H54 (cell line): ENCODE measurements at regions not wholly inside any gene's neighbourhood (a gene's known extent, or its start where the extent isn't known, plus 50 kb on each side); places are given as distances from the start of the nearest gene placed in this dataset.

Experiments
- DNase-seq: peaks from one replicate; pipeline ENCODE4 v3.0.0; 2011; ENCODE audit warnings: low spot score, mixed read lengths; ENCODE audit not compliant: insufficient read length
- FAIRE-seq: peaks from 3 replicates; lab custom pipeline; 2011; peaks lifted over from hg19 to GRCh38; lab: Jason Lieb, UNC
- POLR2A ChIP-seq: IDR thresholded peaks from 2 replicates; pipeline ENCODE4 v1.6.1; 2011; ENCODE audit warnings: low read depth, mild to moderate bottlenecking, low read length

DNA sequence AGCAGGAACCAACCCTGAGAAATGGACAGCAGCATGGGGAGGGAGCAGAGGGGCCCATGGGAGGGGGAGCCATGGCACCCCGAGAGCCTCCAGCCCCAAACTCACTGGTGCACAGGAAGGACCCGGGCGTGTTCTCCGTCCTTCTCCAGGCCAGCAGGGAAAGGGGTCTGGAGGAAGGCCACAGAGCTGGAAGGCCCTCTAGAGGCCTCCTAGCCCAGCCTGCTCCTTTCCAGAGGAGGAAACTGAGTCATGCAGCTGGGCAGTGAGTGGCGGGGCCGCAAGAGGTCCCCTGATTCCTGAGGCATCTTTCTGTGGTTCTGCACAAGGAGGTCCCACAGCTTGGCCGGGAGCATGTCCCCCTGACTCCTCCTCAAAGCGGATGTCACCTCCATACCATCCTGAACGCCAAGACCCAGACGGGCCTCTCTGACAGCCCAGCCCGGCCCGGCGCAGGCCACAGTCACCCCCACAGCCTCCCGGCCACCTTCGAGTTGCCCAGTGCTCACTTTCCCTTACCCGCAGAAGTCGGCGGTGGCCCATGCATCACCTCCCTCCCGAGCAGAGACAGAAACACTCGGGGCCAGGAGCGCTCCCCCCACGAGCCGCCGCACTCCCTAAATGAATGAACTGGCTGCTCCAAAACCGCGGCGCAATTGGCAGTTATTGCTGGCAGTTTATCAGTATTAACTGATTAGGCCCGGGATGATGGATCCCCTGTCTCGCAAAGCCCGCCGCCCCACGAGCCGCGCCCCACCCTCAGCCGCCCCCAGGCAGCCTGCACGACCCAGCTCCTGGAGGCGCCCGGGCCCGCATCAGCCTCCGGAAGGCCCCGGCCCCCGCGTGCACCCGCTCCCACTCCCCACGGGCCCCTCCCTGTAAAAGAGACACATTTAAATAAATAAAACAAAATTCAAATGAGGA, 272.5 kb downstream of the BUD13 start:
- DNase-seq, result no peak
- no peak for TF ChIP-seq POLR2A
- FAIRE-seq, result no peak

DNA sequence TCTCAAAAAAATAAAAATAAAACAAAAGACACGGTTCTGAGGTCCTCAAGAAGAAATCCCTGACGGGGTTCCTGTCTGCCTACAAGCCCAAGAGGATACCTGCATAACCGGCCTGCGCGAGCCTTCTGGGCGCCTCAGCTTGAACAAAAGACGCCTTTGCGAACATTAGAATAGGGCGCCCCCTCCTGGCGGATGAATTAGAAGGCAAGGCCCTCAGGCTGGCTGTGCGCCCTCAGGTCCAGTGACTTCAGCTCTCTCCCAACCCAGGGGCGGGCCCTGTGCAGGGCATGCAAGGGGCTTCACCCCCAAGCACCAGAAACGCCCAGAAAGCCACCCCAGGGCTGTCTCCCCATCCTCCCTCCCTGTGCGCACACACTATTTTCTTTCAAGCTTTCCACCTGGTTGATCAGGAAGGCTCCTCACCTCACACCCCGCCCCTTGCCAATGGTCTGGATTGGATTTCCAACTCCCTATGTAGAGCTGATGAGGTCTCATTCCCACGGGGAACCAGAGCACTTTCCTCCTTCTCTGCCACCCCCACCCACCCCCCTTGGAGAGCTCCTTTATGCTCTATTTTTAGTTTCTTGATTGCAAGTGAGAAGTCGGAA, 273.3 kb downstream of the BUD13 start:
- FAIRE-seq (no peak), DNase-seq (peak; percentile 38)
- TF ChIP-seq POLR2A, result no peak

DNA sequence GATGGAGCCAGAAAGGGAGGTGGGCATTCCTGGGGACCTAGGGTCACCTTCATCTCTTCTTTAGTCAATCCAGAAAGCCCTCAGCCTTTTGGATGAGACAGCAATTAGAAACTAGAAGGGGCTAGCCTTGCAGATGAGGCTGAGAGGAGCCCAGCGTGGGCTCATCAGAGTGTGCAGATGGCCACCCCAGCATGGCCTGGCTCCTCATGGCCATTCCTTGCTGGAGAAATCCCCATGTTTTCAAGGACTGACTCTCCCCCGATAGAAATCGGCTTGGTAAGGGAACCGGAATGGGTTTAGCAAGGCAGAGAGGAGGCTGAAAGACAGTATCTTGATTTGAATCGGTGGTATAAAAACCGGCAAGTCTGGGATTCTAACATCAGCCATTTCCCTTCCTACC, 274.6 kb downstream of the BUD13 start:
- TF ChIP-seq POLR2A, result no peak
- no peak for DNase-seq
- FAIRE-seq, result no peak

DNA sequence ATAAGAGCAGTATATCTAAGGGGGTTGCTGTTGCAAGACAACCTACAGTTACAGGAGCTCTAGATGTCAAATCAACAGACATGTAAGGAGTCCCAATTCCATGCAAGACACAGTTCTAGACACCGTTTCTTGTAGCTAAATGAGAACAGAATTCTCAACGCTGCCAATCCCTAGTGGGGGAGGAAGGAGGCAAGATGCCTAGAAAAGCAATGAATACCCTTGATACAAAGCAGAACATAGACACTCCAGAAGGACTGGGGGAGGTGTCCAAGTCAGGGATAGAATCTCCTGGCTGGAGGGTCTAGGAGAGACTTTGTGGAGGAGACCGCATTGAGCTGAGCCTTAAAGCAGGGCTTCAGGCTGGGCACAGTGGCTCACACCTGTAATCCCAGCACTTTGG, 280.2 kb downstream of the BUD13 start:
- DNase-seq, result no peak
- no peak for TF ChIP-seq POLR2A
- FAIRE-seq, result no peak

DNA sequence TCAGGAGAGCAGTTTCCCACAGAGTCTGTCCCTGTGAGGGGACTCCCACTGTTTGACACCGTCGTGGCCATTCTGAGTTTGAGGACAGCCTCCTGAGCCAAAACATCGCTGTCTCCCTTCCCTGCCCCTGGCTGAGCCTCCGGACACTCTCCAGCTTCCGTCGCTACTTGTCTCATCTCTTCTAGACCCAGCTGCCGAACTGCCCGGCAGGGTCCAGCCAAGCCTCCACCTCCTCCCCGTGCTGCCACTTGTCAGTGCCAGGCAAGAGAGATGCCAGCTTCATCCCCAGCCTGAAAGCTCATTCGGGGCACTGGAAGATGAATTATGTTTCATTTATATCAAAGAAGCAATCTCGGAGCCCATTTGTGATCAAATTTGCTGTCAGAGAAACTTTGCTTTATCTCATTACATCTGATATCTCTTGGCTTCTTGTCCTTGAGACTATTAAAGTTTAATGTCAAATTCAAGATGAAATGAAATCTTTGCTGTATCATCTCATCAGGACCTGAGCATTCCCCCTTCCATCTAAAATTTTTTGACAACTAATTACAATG, 283.9 kb downstream of the BUD13 start:
- TF ChIP-seq POLR2A, result no peak
- FAIRE-seq (no peak), DNase-seq (no peak)

DNA sequence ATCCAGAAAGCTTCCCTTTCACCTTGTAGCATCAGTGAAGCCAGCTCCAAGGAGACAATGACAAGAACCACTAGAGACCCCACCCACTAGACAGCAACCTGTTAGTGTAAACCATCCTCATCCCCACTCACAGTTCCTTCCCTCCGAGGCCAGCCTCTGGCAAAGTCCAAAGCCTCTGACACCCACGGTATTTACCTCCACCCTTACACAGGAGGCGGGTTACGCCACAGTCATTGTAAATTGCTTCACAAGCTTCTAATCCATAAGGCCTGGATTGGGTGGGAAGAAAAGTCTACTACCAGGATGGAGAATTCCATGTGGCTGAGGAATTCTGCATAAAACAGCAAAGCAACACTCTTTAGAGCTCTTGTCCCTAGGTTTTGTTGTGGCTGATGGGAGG, 287.4 kb downstream of the BUD13 start:
- TF ChIP-seq POLR2A, result no peak
- no peak for DNase-seq
- no peak for FAIRE-seq

DNA sequence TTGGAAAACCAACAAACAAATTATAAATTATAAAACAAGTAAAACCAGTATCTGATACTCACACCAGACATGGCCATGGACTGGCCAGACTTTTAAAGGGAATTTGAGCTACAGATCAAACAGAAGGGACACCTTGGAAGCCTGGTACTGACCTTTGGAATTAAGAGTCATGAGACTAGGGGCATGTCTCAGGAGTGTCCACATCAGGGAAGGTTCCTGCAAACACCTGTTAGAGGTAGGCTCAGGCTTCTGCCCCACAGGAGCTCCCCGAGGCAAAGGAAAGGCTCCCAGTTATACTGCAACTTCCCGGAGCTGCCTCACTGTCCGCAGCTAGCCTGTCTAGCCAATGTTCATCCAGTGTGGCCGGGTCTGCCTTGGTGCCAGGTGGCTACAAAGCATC, 290.1 kb downstream of the BUD13 start:
- DNase-seq (no peak), FAIRE-seq (no peak)
- TF ChIP-seq POLR2A, result no peak

DNA sequence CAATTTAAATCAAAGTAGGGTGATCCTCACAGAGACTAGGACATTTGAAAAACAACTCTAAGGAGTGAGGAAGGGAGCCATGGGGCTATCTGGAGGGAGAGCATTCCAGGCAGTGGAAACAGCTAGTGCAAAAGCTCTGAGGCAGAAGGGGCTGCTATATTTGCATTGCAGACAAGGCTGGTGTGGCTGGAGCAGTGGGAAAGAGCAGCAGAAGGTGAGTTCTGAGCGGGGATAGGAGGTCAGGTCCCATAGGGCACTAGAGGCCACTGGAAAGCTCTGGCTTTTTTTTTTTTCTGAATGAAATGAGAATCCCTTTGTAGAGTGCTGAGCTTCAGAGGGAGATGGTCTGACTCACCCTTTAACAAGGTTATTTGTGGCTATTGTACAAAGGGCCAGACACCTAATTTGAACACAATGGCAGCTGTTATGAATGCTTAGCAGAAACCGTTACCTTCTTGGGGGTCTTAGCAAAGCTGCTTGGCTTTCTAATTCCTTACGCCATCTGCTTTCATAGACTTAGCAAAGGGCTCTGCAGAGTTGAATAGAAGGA, 291.6 kb downstream of the BUD13 start:
- DNase-seq (no peak), FAIRE-seq (no peak)
- no peak for TF ChIP-seq POLR2A

DNA sequence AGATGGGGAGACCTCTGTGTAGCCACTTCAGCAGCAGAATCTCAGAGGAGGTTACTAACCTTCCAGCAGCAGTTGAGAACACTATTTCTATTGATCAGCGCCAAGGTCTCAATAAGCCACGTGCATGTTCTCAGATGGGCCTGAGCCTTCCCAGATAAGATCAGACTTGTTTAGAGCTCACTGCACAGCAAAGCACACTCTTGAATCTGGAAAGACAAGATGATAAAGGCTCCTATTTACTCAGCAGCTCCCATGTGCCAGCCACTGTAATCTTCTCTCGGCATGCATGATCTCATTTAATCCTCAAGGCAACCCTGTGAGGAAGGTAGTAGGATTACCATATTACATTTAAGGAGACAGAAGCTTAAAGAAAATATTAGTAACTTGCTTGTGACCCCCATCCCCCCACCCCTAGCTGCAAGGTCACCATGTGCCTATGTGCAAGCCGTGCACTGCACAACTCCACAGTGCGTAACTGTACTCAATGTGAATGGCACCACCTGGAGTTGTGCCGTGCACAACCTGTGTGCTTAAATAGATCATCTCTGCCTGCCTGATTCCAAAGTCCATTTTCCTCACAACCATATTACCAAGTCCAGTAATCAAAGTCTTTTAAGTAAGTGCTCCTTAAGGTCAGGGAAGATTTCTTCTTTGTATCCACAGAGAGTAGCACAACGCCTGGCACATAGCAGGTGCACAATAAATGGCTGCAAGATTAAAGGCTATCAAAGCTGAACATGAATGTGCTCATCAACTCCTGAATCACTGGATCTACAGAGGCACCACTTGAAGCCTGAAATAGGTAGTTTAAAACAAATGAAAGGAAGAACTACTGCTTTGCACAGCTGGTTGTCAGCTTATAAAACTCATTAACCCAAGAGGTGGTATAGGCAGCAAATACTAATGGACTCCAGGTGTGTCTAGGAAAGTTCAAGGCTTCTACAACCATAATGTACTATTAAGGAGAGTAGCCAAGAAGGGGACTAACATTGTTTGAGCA, 293.8 kb downstream of the BUD13 start:
- FAIRE-seq (no peak), DNase-seq (no peak)
- no peak for TF ChIP-seq POLR2A

DNA sequence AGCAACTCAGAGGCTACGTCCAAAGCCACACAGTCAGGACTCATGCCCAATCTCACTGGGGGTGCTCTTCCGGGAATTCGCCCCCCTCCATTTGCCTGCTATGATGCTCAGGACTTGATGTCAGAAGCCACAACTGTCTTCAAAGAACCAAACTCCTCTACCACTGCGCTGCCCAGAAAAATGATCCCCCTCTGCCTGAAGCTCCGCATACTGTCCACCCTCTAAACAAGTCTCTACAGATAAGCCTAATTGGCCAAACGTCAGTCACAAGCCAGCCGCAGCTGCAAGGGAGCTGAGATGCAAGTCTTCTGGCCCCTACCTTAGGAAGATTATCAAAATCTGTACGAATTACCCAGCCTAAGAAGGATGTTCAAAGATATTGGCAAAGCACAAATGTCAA, 294.6 kb downstream of the BUD13 start:
- DNase-seq (no peak), FAIRE-seq (no peak)
- no peak for TF ChIP-seq POLR2A

DNA sequence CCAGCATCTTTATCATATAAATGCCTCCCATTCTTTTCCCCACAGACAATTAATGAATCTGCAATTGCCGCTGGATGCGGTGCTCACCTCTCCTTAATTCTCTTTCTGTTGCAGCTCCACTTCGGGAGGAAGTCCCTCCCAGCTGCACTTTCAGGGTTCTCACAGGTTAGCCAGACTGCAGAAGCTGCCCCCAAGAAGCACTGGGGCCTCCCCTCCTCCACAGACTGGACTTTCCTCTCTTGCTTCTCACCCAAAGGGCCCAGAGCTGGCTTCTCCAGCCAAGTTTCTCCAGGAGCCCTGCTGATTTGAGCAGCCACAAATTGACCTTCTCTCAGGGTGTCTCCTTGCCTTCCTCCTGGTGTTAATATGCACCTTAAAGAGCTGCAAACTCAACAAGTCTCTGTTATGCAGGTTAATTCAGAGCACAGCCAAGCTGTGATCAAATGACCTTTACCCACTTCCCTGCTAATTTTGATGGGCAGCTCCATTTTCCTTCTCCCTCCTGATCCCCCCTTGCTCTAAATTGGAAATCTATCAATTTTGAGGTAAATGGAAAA, 298.9 kb downstream of the BUD13 start:
- DNase-seq, result no peak
- no peak for TF ChIP-seq POLR2A
- no peak for FAIRE-seq

DNA sequence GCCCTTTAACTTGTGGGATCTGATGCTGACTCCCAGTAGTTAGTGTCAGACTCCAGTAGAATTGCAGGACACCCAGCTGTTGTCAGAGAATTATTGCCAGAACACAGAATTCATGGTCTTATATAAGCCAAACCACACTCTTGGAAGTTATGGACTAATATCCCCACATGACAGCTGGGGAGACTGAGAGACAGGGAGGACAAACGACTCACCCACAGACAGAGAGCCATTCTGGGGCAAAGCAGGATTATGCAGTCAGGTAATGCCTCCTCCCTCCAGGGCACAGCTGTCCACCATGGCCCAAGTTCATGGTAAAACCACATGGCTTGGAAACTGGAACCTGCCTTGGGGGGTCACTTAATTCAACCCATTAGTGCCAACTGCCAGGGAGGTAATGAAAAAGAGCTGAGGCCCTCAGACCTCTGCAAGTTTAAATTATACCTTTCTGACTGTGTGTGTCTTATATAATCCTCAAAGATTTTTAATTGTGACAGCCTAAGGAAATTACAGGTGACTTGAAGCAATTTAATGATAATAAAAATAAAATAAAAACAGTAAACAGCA, 299.5 kb downstream of the BUD13 start:
- DNase-seq, result no peak
- no peak for FAIRE-seq
- TF ChIP-seq POLR2A, result no peak
